ENCODE measurements at regions not wholly inside any gene's neighbourhood (a gene's known extent, or its start where the extent isn't known, plus 50 kb on each side); places are given as distances from the start of the nearest gene placed in this dataset.

GRCh38 chr12:84341467-84342193, 571.0 kb downstream of the SLC6A15 start:
- Histone ChIP-seq H3K27ac (no peak overlapping the region), H3K36me3 (no peaks in the 10 kb centered on the region), H3K27me3 (no peaks in the 10 kb centered on the region), H3K4me3 (no peak overlapping the region), H3K4me1 (no peaks in the 10 kb centered on the region), H3K9me3 (peaks cover 0 to 8% (median 0%) of the 10 kb centered on the region in 4 donors)
- 66% methylated on average over 1 of the region's 1 CpG for WGBS, 2 donors
- DNase-seq (ENCODE audit: low spot score in 2 of 2): no peak
- TF ChIP-seq EP300 (IDR thresholded peaks at IDR 0.05) (no peak), CTCF (IDR thresholded peaks at IDR 0.05) (no peak), POLR2A (IDR thresholded peaks at IDR 0.05) (no peak)

GRCh38 chr12:84336231-84336630, 576.4 kb downstream of the SLC6A15 start:
- H3K4me1 ChIP-seq: no peaks in the 10 kb centered on the region
- no peak for DNase-seq (ENCODE audit: low spot score in 2 of 2)
- no peak overlapping the region for H3K27ac ChIP-seq
- no peak for TF ChIP-seq CTCF (IDR thresholded peaks at IDR 0.05)
- WGBS, 2 donors: 67 to 72% methylated on average over 1 of the region's 1 CpG
- no peaks in the 10 kb centered on the region for H3K27me3 ChIP-seq
- H3K36me3 ChIP-seq: no peaks in the 10 kb centered on the region
- no peaks in the 10 kb centered on the region for H3K9me3 ChIP-seq
- no peak overlapping the region for H3K4me3 ChIP-seq

- WGBS, 2 donors: 47 to 50% methylated on average over 2 of the region's 2 CpGs
- no peak for TF ChIP-seq POLR2A (IDR thresholded peaks at IDR 0.05)
- no peak for TF ChIP-seq CTCF (IDR thresholded peaks at IDR 0.05)
- no peak for TF ChIP-seq EP300 (IDR thresholded peaks at IDR 0.05)
Observed at GRCh38 chr12:84329938-84330337, 582.7 kb downstream of the SLC6A15 start.

GRCh38 chr12:84315926-84316325, 596.7 kb downstream of the SLC6A15 start:
- no peaks in the 10 kb centered on the region for H3K4me1 ChIP-seq
- TF ChIP-seq EP300 (IDR thresholded peaks at IDR 0.05) (no peak), CTCF (IDR thresholded peaks at IDR 0.05) (no peak), POLR2A (IDR thresholded peaks at IDR 0.05) (no peak)
- no peaks in the 10 kb centered on the region for H3K27me3 ChIP-seq
- no peak overlapping the region for H3K27ac ChIP-seq
- no peaks in the 10 kb centered on the region for H3K36me3 ChIP-seq
- 53 to 71% methylated on average over 1 of the region's 1 CpG for WGBS, 2 donors
- H3K4me3 ChIP-seq: no peak overlapping the region
- no peaks in the 10 kb centered on the region for H3K9me3 ChIP-seq
- DNase-seq (ENCODE audit: low spot score in 2 of 2): no peak

More at GRCh38 chr12:84329938-84330337, 582.7 kb downstream of the SLC6A15 start:
- Histone ChIP-seq H3K27ac (no peak overlapping the region), H3K4me1 (no peaks in the 10 kb centered on the region), H3K4me3 (no peak overlapping the region), H3K36me3 (no peaks in the 10 kb centered on the region), H3K27me3 (no peaks in the 10 kb centered on the region), H3K9me3 (no peaks in the 10 kb centered on the region)
- DNase-seq (ENCODE audit: low spot score in 2 of 2): no peak

- Histone ChIP-seq H3K9me3 (no peaks in the 10 kb centered on the region), H3K4me1 (no peaks in the 10 kb centered on the region), H3K27me3 (no peaks in the 10 kb centered on the region), H3K27ac (no peak overlapping the region), H3K36me3 (no peaks in the 10 kb centered on the region), H3K4me3 (no peak overlapping the region)
- DNase-seq (ENCODE audit: low spot score in 2 of 2): no peak
- no peak for TF ChIP-seq EP300 (IDR thresholded peaks at IDR 0.05)
- TF ChIP-seq CTCF (IDR thresholded peaks at IDR 0.05): no peak
- no peak for TF ChIP-seq POLR2A (IDR thresholded peaks at IDR 0.05)
Observed at GRCh38 chr12:84313323-84313675, 599.3 kb downstream of the SLC6A15 start.
